ENCODE measurements at regions not wholly inside any gene's neighbourhood (a gene's known extent, or its start where the extent isn't known, plus 50 kb on each side); places are given as distances from the start of the nearest gene placed in this dataset.
A peak's percentile ranks its signal among the peaks of the same experiment; 100 is the strongest.

GRCh38 chr4:10761903-10762302, 77.3 kb upstream of the CLNK start:
- Histone ChIP-seq H3K4me3 (no peak overlapping the region), H3K36me3 (no peaks in the 10 kb centered on the region), H3K9me3 (no peaks in the 10 kb centered on the region), H3K27me3 (no peaks in the 10 kb centered on the region)
- DNase-seq, result peak; percentile 42

DNA sequence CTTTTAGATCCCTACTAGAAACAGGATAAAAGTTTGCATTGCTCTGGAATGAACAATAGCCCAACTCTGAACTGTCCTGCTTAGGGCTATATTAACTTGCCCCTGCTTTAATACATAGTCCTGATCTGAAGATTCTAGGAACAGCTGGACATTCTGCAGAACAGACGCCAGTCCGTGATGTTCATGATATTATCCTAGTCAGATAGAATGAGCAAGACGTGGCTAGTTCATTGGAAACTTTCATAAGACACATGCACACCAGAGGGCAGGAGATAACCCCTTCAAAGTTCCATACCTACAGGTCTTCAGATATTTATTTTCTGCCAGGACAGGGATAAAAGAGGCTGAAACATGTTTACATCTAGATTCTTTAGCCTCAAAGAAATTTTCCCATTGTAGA, 75.5 kb upstream of the CLNK start:
- no peaks in the 10 kb centered on the region for H3K27me3 ChIP-seq
- DNase-seq, result no peak
- H3K36me3 ChIP-seq, result no peaks in the 10 kb centered on the region
- no peak overlapping the region for H3K4me3 ChIP-seq
- no peaks in the 10 kb centered on the region for H3K9me3 ChIP-seq

DNA sequence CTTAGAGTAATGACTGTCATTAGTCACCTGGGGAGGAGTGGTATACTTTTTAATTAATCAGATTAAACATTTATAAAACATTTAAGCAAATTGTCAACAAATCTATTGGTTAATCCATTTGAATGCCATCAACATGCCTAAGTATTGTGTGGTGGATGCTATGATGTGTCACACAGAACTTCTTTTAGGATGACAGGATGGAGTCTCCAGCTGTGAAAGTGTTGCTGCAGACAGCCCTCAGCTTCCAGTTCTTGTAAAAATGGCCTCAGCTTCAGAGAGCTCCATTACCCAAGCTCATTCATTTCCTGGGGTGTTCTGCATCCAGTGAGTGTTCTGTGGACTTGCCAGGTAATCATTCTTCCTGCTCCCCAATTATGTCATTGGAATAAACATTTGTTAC, 74.3 kb upstream of the CLNK start:
- no peak overlapping the region for H3K4me3 ChIP-seq
- DNase-seq, result no peak
- no peaks in the 10 kb centered on the region for H3K36me3 ChIP-seq
- H3K27me3 ChIP-seq, result no peaks in the 10 kb centered on the region
- H3K9me3 ChIP-seq, result no peaks in the 10 kb centered on the region

GRCh38 chr4:10753856-10754402, 69.4 kb upstream of the CLNK start:
- no peak for DNase-seq
- Histone ChIP-seq H3K4me3 (no peak overlapping the region), H3K36me3 (no peaks in the 10 kb centered on the region), H3K27me3 (no peaks in the 10 kb centered on the region), H3K9me3 (no peaks in the 10 kb centered on the region)

DNA sequence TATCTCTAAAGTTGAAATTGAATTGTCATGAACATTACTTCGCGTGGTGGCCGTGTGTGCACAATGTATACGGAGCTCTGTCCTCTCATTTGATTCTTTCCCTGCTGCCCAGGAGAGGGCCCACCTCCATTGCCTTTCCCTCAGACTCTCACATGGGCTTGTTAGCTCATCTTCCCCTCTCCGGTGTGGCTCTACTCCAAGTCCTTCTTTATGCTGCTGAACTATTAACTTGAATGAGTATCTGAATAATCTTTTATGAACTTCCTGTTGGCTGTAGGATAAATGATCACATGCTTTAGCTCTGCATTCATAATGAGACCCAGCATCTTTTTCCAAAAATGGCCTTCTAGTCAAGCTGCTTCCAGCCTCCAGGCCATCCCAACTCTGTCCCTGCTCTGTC, 68.8 kb upstream of the CLNK start:
- H3K36me3 ChIP-seq, result no peaks in the 10 kb centered on the region
- DNase-seq, result peak; percentile 43

DNA sequence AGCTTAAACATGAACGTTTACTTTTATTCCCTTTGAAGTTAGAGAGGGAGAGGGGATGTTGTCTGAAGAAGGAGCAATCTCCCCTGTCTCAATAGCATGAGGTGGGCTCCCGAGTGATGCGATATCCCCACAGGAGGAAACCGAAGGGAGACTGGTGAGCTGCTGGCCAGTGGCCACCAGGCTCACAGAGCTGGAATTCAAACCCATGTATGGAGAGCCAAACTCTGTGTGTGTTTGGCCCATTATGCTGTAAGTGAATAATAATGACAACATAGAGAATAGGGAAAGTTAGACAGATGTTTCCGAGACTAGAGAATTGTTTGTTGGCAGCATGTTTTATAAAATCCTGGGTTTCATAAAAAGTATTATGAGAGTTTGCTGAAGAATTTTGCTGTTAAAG, 66.1 kb upstream of the CLNK start:
- Histone ChIP-seq H3K27me3 (no peaks in the 10 kb centered on the region), H3K4me3 (no peak overlapping the region), H3K36me3 (no peaks in the 10 kb centered on the region), H3K9me3 (no peaks in the 10 kb centered on the region)
- peak; percentile 68 for DNase-seq

More for the DNA sequence above, 68.8 kb upstream of the CLNK start:
- H3K9me3 ChIP-seq, result no peaks in the 10 kb centered on the region
- no peaks in the 10 kb centered on the region for H3K27me3 ChIP-seq
- no peak overlapping the region for H3K4me3 ChIP-seq

DNA sequence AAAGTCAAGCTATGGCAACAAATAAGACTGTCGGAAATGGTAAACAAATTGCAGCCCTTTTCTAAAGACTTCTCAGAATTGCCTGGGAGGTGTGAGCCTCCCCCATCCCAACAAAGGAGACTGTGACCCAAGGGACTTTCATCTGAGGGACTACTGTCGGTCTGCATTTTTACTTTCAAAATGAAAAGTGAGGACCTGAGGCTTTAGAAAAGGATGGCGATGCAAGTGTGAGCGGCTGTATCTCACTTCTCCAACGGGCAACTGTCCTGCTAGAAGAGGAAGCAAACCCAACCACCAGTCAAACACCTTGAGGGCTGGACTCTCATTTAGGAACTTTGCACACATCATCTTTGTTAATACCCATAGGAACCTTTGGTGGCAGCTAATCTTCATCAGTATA, 62.6 kb upstream of the CLNK start:
- no peak for DNase-seq
- H3K27me3 ChIP-seq, result no peaks in the 10 kb centered on the region

DNA sequence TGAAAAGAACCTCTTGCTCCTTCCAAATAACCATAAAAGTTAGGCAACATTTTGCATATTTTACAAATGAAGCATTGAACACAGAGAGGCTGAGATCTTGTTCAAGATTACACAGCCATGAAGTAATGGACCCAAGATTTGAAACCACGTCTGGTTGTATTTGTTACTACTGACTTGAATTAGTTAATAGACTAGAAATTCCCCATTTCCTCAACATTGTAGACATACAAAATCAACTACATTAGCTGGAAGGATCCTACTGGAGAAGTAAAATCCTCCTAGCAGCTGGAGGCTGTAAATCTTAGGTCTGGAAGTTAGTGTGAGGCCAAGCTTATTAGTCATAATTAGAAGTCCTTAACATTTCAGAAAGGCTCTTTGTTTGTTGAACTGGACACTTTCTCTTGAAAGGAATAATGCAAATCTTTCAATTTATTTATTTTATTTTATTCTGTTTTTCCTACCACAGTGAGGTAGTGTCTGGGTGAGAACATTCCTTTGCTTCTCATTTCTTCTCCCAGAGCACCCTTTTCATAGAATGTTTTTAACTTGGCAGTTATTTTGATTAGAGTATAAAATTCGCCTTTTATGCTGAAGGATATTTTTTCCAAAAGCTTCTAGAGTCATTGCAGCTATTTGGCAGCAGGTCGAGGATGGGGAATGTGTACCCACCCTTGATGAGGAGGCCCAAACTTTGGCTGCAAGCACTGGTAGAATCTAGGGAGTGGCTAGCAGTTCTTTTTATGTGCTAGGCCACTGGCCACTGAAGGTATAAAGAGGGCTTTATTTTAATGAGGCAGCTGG, 62.0 kb upstream of the CLNK start:
- DNase-seq, result peak; percentile 71
- Histone ChIP-seq H3K27me3 (no peaks in the 10 kb centered on the region), H3K9me3 (no peaks in the 10 kb centered on the region), H3K4me3 (no peak overlapping the region), H3K36me3 (no peaks in the 10 kb centered on the region)

More for the DNA sequence above, 62.6 kb upstream of the CLNK start:
- Histone ChIP-seq H3K36me3 (no peaks in the 10 kb centered on the region), H3K9me3 (no peaks in the 10 kb centered on the region), H3K4me3 (no peak overlapping the region)

- H3K4me3 ChIP-seq, result no peak overlapping the region
- no peaks in the 10 kb centered on the region for H3K9me3 ChIP-seq
- no peak for DNase-seq
Observed at GRCh38 chr4:10743357-10743756, 58.8 kb upstream of the CLNK start.

GRCh38 chr4:10741961-10742699, 57.6 kb upstream of the CLNK start:
- no peak for DNase-seq
- H3K27me3 ChIP-seq, result no peaks in the 10 kb centered on the region
- H3K4me3 ChIP-seq, result no peak overlapping the region
- no peaks in the 10 kb centered on the region for H3K9me3 ChIP-seq
- no peaks in the 10 kb centered on the region for H3K36me3 ChIP-seq

More at GRCh38 chr4:10743357-10743756, 58.8 kb upstream of the CLNK start:
- Histone ChIP-seq H3K36me3 (no peaks in the 10 kb centered on the region), H3K27me3 (no peaks in the 10 kb centered on the region)

DNA sequence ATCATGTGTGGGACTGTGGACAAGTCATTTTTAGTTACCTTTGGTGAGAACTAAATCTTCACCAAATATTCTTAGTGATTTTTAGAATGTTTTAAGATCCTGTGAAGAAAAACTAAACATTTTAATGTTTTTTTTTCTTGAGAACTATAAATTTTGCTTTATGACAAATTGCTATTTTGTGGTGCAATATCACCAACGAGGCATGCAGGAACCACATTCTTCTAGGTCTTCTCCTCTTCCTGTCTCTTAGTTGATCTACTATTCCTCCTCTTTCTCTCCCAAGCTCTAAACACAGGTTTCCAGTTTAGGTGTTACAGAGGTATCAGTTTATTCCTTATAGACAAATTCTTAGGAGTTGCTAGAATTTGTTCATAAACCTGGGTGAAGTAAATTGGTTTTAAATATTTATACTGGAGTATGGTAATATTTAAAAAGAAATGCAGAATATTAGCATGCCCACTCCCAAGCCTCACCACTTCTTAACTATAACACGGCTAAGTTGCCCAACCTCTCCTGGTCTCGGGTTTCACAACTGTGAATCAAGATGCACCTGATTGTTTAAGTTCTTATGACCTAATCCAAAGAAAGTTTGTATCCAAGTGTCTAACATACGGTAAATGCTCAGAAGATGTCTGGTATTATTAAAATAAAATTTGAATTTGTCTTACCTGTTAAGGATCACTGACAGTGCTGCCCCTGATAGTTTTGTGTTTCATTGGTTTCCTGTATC, 56.5 kb upstream of the CLNK start:
- H3K36me3 ChIP-seq, result no peaks in the 10 kb centered on the region
- no peak overlapping the region for H3K4me3 ChIP-seq
- DNase-seq, result no peak
- no peaks in the 10 kb centered on the region for H3K9me3 ChIP-seq
- no peaks in the 10 kb centered on the region for H3K27me3 ChIP-seq

DNA sequence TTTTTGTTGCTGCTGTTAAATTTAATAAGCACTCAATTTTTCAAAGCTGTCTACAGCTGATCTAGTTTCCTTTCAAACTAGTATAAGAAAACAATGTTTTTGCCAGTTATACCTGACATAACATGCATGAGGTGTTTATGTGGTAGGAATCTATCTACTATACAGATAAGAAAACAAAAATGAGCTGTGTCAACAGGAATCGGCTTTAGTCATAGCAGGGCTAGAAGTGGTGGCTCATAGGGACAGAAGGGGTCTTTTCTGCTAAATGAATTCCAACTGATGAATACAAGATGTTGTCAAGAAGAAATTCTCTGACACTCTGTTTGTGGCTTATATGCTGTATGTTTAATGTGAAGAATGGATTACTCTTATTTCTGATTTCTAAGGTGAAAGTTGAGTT, 55.7 kb upstream of the CLNK start:
- Histone ChIP-seq H3K9me3 (no peaks in the 10 kb centered on the region), H3K36me3 (no peaks in the 10 kb centered on the region), H3K27me3 (no peaks in the 10 kb centered on the region), H3K4me3 (no peak overlapping the region)
- DNase-seq, result no peak

DNA sequence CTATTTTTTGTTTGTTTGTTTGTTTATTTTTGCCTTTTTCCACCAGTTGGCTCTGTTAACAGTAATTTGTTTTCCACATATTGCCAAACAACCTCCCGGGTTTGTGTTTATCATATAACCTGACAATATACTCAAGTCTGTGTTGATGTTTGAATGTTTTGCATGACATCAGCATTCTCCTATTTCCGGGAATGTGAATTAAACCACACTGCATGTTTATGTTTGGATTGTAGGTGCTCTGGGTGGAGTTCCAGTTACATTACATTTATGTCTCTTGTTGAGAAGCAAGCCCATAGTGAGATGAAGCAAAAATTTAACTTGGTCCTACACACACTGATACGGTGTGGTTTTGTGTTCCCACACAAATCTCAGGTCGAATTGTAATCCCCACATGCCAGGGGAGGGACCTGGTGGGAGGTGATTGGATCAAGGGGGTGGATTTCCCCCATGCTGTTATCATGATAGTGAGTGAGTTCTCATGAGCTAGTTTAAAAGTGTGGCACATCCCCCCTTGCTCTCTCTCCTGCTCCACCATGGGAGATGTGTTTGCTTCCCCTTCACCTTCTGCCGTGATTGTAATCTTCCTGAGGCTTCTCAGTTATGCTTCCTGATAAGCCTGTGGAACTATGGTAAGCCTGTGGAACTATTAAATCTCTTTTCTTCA, 54.4 kb upstream of the CLNK start:
- H3K4me3 ChIP-seq, result no peak overlapping the region
- no peak for DNase-seq
- H3K9me3 ChIP-seq, result no peaks in the 10 kb centered on the region
- H3K36me3 ChIP-seq, result no peaks in the 10 kb centered on the region
- H3K27me3 ChIP-seq, result no peaks in the 10 kb centered on the region

DNA sequence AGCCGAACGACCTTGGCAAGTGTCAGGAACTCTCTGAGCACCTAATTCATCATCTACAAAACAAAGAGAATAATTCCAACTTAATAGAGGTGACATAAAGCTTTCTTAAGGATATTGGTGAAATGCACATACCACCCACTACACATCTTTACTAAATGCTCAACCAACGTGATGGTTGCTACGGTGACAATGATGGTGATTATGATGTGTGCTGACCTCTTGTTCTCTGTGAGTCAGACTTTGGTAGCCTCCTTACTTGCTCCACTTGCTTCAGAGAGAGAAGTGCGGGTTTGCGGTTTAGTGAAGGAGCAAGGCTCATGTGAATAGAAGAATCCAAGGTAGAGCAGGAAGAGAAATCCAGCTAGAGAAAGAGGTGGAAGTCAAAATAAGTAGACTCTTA, 52.8 kb upstream of the CLNK start:
- no peaks in the 10 kb centered on the region for H3K27me3 ChIP-seq
- DNase-seq, result no peak
- H3K9me3 ChIP-seq, result no peaks in the 10 kb centered on the region
- no peak overlapping the region for H3K4me3 ChIP-seq
- H3K36me3 ChIP-seq, result no peaks in the 10 kb centered on the region

- no peak overlapping the region for H3K4me3 ChIP-seq
Observed at GRCh38 chr4:10736895-10737294, 52.3 kb upstream of the CLNK start.

GRCh38 chr4:10736266-10736665, 51.7 kb upstream of the CLNK start:
- Histone ChIP-seq H3K36me3 (no peaks in the 10 kb centered on the region), H3K4me3 (no peak overlapping the region), H3K27me3 (no peaks in the 10 kb centered on the region), H3K9me3 (no peaks in the 10 kb centered on the region)
- no peak for DNase-seq

More at GRCh38 chr4:10736895-10737294, 52.3 kb upstream of the CLNK start:
- no peaks in the 10 kb centered on the region for H3K36me3 ChIP-seq
- no peaks in the 10 kb centered on the region for H3K9me3 ChIP-seq
- DNase-seq, result no peak
- H3K27me3 ChIP-seq, result no peaks in the 10 kb centered on the region

DNA sequence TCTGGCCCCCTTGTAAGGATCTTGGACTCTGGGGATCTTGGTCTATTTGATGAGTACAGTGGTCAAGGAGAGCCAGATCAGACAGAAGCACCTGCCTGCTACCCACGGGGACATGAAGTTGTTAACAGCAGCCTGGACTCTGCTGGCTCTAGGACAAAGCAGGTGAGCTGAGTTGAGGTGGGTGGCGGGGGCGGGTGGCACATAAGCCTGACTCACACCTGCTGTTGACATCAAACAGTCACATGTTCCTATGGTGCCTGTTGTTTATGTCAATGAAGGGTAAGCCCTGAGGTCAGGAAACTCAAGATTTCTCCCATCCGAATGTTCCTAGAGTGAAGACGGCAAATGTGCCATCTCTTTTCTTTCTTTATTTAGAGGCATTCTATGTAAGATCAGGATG, 50.1 kb upstream of the CLNK start:
- no peak overlapping the region for H3K4me3 ChIP-seq
- no peaks in the 10 kb centered on the region for H3K36me3 ChIP-seq
- no peak for DNase-seq
- no peaks in the 10 kb centered on the region for H3K27me3 ChIP-seq
- H3K9me3 ChIP-seq, result no peaks in the 10 kb centered on the region
